Testis (tissue), 2 donors: ENCODE measurements at regions not wholly inside any gene's neighbourhood (a gene's known extent, or its start where the extent isn't known, plus 50 kb on each side); places are given as distances from the start of the nearest gene placed in this dataset.
"Not testable (repeated sequence)": the region's sequence is repeated elsewhere in the genome, so short reads cannot be mapped to it uniquely, and the experiment has no call there.

Experiments used
- DNase-seq: peaks from one replicate; pipeline ENCODE4 v3.0.0-alpha.2; 2019
- H3K27ac ChIP-seq, 2 donors: fragments of 200-600 bp; sonication (generic); one replicate each; pipeline ENCODE4 v1.5.1; 2019
- H3K27me3 ChIP-seq: fragments of 200-600 bp; sonication (generic); one replicate; pipeline ENCODE4 v1.5.1; 2019
- H3K36me3 ChIP-seq: fragments of 200-600 bp; sonication (generic); one replicate; pipeline ENCODE4 v1.5.1; 2017; ENCODE audit warnings: low read depth; ENCODE audit errors: missing control alignments
- H3K4me1 ChIP-seq: fragments of 200-600 bp; sonication (generic); one replicate; pipeline ENCODE4 v1.5.1; 2019
- H3K4me3 ChIP-seq, 2 donors: fragments of 200-600 bp; sonication (generic); one replicate each; pipeline ENCODE4 v1.5.1; 2017 to 2019
- H3K9me3 ChIP-seq: fragments of 200-600 bp; sonication (generic); one replicate; pipeline ENCODE4 v1.5.1; 2017
- POLR2A ChIP-seq: fragments of 450-650 bp; IDR thresholded peaks from one replicate; pipeline ENCODE4 v1.6.1; 2017; ENCODE audit warnings: antibody characterized with exemption, mild to moderate bottlenecking, moderate library complexity
- WGBS, 2 donors: methylation state at CpG; one replicate each; pipeline ENCODE4 v1.1.5; 2018; 5-methylcytosine and 5-hydroxymethylcytosine counted together
- intact Hi-C: fragments of 100-400 bp; cut with DNase I; formaldehyde crosslinking; loops from one replicate; pipeline ENCODE4 v1.15.1; 2023; ENCODE audit warnings: low total_unique reads
- TF ChIP-seq, protein P1 (sequence below), 3 experiments: fragments of 450-650 bp in 2 of 3; fragments of 200-600 bp in 1 of 3; sonication (generic) in 1 of 3; IDR thresholded peaks; one replicate each; pipeline ENCODE4 v1.5.1; 2016 to 2019; ENCODE audit warnings: antibody characterized with exemption in 3 of 3, mild to moderate bottlenecking in 2 of 3, moderate library complexity in 1 of 3

DNA sequence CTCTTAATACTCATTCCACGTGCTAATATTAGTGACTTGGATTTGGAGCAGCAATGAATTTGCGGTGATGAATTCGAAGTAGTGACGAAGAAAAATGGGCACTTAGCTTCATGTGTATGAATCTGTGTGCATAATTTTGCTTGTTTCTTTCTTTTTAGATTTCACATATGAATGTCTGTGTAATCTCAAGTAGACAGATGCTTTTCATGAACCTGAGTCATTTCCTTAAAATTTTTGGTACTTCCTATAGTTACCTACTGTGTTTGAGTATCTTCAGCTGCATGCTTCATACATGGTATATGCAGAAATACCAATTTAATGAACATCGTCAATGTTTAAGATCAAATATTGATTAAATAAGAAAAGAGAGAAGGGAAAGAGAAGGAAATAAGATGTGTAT, 540.2 kb downstream of the RAB38 start:
- intact Hi-C loops, result no loop called here
- Histone ChIP-seq H3K36me3 (no peaks in the 10 kb centered on the region), H3K27ac (no peak overlapping the region), H3K9me3 (no peaks in the 10 kb centered on the region), H3K27me3 (no peaks in the 10 kb centered on the region), H3K4me1 (no peaks in the 10 kb centered on the region), H3K4me3 (no peak overlapping the region)
- TF ChIP-seq POLR2A, result no peak
- TF ChIP-seq, protein P1, sequence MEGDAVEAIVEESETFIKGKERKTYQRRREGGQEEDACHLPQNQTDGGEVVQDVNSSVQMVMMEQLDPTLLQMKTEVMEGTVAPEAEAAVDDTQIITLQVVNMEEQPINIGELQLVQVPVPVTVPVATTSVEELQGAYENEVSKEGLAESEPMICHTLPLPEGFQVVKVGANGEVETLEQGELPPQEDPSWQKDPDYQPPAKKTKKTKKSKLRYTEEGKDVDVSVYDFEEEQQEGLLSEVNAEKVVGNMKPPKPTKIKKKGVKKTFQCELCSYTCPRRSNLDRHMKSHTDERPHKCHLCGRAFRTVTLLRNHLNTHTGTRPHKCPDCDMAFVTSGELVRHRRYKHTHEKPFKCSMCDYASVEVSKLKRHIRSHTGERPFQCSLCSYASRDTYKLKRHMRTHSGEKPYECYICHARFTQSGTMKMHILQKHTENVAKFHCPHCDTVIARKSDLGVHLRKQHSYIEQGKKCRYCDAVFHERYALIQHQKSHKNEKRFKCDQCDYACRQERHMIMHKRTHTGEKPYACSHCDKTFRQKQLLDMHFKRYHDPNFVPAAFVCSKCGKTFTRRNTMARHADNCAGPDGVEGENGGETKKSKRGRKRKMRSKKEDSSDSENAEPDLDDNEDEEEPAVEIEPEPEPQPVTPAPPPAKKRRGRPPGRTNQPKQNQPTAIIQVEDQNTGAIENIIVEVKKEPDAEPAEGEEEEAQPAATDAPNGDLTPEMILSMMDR (IDR thresholded peaks at IDR 0.05), result no peak
- 70 to 81% methylated on average over 5 of the region's 5 CpGs for WGBS, 2 donors
- no peak for DNase-seq

DNA sequence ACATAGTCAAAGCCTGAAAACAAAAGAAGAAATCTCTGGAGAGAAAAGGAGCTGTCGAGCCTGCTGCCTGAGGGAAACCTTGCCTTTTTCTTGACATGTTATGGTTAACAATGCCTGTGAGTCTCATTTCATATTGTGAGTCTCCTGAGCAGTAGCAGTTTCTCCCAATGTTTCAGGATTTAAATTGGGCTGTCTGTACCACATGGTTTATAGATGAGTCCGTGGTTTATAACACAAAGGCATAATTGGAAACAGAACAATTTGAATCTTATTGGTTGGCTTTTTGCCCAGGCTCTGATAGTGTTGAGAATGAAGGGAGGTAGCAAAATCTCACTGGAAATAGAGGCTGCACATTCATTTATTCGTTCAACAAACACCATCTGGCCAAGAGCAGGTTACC, 540.9 kb downstream of the RAB38 start:
- Histone ChIP-seq H3K4me3 (no peak overlapping the region), H3K27ac (no peak overlapping the region), H3K27me3 (no peaks in the 10 kb centered on the region), H3K4me1 (no peaks in the 10 kb centered on the region), H3K36me3 (no peaks in the 10 kb centered on the region), H3K9me3 (no peaks in the 10 kb centered on the region)
- no peak for DNase-seq
- WGBS, 2 donors, result 43 to 45% methylated on average over 3 of the region's 3 CpGs
- intact Hi-C loops, result no loop called here
- TF ChIP-seq, protein P1 (IDR thresholded peaks at IDR 0.05), result no peak
- TF ChIP-seq POLR2A, result no peak

DNA sequence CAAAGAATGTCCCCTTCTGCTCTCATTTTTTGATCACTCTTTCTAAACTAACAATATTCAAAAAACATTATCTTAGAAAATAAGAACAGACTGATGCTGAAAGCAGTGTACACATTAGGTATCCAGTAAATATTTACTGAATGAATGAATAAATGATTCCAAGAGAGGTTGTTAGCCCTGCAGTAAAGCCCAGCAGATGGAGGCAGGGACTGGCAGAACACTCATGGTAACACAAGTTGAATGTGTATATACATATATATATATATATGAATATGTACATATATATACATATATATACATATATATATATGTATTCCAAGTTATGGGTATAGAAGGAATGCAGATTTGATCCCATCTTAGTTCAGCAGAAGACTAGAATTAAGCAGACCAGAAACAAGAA, 546.3 kb downstream of the RAB38 start:
- Histone ChIP-seq H3K4me1 (peaks cover 5% of the 10 kb centered on the region), H3K27ac (no peak overlapping the region), H3K9me3 (no peaks in the 10 kb centered on the region), H3K36me3 (no peaks in the 10 kb centered on the region), H3K4me3 (no peak overlapping the region), H3K27me3 (no peaks in the 10 kb centered on the region)
- intact Hi-C loops, result no loop called here
- no peak for DNase-seq
- TF ChIP-seq, protein P1 (IDR thresholded peaks at IDR 0.05), result no peak
- TF ChIP-seq POLR2A, result no peak

DNA sequence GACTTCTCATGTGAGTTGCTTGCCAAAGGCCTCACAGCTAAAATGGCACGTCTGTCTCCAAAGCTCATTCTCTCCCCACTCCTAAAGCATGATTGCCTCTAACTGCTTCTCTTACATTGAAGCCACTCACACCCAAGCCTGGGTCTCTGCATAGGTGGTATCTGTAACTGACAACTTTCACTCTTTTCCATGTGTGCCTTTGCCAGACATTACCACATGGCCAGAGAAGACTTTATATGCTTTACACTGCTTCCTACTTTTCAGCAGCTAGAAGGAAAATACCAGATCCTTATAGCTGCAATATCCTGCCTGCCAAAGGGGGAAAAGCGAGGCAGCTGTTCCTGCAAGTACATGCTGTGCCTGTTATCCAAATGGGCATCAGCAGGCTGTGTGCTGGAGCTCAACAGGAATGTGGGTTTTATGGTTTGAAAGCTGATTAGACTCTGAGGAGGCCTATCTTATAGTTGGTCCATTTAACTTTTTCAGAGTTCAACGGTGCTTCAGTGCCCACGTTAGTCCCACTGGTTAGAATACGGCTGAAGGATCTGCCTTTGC, 547.1 kb downstream of the RAB38 start:
- H3K9me3 ChIP-seq, result no peaks in the 10 kb centered on the region
- no peaks in the 10 kb centered on the region for H3K27me3 ChIP-seq
- H3K4me3 ChIP-seq, result no peak overlapping the region
- H3K36me3 ChIP-seq, result no peaks in the 10 kb centered on the region
- 26 to 54% methylated on average over 5 of the region's 5 CpGs for whole genome bisulfite sequencing, 2 donors
- no peak overlapping the region for H3K27ac ChIP-seq
- DNase-seq, result no peak
- intact Hi-C loops, result no loop called here
- peaks cover 5% of the 10 kb centered on the region for H3K4me1 ChIP-seq
- no peak for TF ChIP-seq POLR2A
- TF ChIP-seq, protein P1 (IDR thresholded peaks at IDR 0.05), result no peak

DNA sequence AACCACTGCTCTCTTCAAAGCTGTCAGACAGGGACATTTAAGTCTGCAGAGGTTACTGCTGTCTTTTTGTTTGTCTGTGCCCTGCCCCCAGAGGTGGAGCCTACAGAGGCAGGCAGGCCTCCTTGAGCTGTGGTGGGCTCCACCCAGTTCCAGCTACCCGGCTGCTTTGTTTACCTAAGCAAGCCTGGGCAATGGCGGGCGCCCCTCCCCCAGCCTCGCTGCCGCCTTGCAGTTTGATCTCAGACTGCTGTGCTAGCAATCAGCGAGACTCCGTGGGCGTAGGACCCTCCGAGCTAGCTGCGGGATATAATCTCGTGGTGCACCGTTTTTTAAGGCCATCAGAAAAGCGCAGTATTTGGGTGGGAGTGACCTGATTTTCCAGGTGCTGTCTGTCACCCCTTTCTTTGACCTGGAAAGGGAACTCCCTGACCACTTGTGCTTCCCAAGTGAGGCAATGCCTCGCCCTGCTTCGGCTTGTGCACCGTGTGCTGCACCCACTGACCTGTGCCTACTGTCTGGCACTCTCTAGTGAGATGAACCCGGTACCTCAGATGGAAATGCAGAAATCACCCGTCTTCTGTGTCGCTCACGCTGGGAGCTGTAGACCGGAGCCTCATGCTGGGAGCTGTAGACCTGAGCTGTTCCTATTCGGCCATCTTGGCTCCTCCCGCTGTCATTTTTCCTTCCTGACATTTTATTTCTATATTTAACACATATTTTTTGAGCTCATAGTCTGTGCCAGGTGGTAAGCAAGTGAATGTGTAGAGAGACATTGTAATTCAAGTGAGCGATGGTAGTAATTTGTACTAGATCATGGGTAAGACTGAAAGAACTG, 551.5 kb downstream of the RAB38 start:
- H3K4me1 ChIP-seq, DNase-seq, H3K27ac ChIP-seq, intact Hi-C loops, H3K36me3 ChIP-seq, H3K4me3 ChIP-seq, H3K27me3 ChIP-seq, H3K9me3 ChIP-seq: not testable (repeated sequence)
- 74 to 81% methylated on average over 21 of the region's 24 CpGs for WGBS, 2 donors
